NK-92 treated with Interleukin-12 subunit alpha and Interleukin-12 subunit beta, amount 100 ng/mL, for 24 hours (cell line): ENCODE measurements at regions not wholly inside any gene's neighbourhood (a gene's known extent, or its start where the extent isn't known, plus 50 kb on each side); places are given as distances from the start of the nearest gene placed in this dataset.

Experiments used
- DNase-seq: peaks from one replicate; lab custom pipeline; 2025; lab: John Stamatoyannopoulos, UW

DNA sequence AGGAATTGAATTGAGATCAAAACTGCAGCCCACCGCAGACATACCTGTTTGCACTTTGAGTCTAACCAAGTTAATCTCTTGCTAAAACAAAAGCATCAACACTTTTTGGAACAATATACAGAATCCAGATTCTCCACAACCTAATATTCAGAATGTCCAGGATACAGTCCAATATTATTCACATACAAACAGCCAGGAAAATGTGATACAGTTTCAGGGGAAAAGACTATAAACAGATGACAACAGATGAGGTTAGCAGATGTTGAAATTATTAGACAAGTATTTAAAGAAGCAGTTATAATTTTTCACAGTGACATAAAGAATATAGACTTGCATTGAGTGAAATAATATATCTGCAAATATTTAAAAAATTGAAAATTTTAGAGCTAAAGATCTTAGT is 678.1 kb upstream of the CXADR start:
- DNase-seq = no peak

DNA sequence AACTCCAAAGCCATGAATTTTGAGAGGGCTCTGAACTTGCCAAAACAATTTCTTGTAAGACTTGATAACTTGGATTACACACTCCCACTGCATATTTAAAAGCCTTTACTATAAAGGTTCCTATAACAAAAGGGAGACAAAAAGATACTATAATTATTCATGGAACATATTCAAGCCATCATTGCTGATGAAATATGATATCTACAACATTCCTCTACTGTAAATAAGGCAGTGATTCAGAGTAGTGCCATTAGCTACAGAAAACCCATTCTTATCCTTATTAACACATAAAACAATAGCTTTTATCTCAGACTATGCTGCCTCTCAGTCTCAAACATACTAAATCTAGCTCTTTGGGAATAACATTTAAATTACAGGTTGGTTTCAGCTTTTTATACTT is 675.5 kb upstream of the CXADR start:
- no peak for DNase-seq

GRCh38 chr21:16837721-16838120 is 675.1 kb upstream of the CXADR start:
- no peak for DNase-seq

DNA sequence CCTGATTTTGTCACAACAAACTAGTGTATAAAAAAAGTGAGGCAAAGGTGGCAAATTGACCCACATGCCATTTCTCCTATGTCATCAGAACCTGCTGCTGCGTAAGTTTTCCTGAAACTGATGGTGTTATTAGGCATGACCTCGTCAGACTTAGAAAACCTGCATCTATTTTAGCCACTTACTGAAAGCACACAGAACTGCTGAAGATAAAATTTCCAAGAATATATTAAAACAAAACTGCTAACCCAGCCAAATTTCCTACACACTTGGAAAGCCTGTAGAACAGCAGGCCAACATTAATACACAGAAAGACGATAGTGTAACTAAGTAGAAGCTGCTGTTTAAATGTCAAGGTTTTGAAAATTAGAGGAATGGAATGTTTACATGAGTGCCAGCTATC is 674.5 kb upstream of the CXADR start:
- no peak for DNase-seq

DNA sequence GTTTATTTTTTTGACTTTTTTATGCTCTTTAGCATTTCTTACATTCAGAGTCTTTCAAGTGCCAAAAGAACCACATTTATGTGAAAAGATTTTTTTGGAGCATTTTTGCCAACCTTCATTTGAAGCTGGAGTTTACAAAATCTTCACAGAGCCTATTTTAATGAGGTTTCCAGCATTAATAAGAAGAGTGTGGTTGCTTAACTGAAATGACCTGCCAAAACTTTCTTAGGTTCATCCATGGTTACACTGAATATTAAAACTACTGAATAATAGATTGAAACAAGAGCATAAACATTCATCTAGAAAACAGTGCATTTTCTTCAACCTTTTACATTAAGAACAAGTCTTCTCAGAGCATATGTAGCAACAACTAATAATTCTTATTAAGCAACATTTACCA is 672.3 kb upstream of the CXADR start:
- no peak for DNase-seq

GRCh38 chr21:16841975-16842695 is 670.7 kb upstream of the CXADR start:
- no peak for DNase-seq

- no peak for DNase-seq
These were observed 670.2 kb upstream of the CXADR start for GRCh38 chr21:16842696-16843035.

DNA sequence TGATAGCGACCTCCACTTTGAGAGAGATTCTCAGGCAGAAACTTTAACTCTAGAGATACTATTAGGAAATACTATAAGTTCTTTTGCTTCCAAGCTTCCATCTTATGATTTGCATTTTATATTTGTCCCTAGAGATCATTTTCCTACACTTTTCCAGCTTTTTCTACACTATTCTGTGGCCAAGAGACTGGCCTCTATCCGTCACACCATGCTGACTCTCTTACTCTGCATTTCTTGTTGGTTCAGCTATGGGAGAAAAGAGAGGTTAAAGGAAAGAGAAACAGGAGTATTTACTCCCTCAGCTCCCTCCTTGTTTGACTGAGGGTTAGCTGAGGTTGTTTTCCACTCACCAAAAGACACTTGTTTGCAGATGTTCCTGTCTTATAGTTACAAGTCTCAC is 665.6 kb upstream of the CXADR start:
- DNase-seq = no peak

DNA sequence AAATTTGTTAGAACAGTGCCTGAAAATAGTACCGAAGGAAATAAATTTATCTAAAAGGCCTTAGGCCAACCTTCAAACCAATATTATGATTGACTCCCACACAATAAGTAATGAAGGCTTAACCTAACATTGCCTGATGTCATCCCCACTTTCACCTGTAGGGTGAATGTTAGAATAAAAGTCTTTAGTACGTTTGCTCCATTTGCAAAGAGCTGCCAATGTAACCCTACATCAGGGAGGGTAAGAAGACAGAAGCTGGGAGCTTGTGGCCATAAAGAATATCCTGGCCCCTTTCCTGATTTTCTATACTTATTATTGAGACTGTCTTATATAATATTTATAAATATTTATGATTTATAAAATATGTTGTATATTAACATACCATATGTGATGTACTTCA is 661.8 kb upstream of the CXADR start:
- no peak for DNase-seq

DNA sequence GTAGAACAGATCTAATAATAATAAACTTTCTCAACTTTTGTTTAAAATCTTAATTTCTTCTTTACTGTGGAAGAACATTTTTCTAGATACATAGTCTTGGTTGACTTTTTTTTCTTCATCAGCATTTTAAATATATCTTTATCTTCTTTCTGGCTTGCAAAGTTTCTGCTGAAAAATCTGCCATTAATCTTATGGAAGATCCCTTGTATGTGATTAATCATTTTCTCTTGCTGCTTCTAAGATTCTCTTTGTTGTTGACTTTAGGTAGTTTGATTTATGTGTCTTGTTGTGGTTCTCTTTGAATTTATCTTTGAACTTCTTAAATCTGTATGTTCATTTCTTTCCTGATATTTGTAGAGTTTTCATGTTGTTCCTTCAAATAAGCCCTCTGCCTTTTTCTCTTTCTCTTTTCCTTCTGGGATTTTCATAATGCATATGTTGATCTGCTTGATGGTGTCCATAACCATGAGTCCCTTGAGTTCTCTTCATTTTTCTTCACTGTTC is 657.6 kb upstream of the CXADR start:
- DNase-seq = no peak

DNA sequence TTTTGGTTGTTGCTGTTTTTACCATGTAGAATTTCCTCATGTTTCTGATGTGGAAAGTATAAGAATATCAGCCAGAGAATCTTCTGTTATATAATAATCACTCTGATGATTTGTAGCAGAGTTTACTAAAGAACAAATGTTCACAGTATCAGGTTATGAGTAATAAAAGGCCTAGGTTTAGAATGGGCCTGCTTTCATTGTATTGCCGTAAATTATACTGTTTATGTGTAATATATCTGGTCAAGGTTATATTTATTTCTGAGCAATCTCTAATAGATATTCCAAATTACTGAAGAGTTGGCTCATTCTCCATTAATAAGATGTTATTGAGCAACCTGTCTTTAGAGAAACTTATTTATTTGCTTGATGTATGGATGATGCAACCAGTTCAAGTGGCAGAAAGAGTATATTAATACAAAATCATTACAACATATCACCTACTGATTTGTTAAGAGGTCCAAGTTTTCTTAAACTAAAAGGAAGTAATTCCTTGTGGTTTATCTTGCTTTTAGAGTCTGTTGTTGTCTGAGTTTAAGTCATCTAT is 649.4 kb upstream of the CXADR start:
- no peak for DNase-seq

GRCh38 chr21:16863908-16864307 is 648.9 kb upstream of the CXADR start:
- DNase-seq = no peak

DNA sequence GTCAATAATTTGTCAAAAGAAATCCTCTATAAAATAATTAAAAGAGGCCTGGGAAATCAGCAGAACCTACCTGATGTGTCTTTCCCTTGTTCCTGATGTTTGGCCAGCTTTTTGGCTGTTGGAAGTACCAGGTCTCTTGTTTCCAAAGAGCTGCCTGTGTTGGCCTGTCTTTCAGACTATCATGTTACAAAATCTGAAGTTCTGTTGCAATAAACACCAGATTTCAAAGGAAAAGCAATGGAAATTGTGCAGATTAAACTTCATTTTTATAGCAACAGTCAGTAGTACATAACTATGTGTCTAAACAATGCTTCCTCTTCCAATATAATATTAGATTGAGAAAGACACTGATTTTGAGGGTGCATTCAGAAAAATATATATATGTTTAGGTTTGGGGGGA is 647.2 kb upstream of the CXADR start:
- DNase-seq = no peak

DNA sequence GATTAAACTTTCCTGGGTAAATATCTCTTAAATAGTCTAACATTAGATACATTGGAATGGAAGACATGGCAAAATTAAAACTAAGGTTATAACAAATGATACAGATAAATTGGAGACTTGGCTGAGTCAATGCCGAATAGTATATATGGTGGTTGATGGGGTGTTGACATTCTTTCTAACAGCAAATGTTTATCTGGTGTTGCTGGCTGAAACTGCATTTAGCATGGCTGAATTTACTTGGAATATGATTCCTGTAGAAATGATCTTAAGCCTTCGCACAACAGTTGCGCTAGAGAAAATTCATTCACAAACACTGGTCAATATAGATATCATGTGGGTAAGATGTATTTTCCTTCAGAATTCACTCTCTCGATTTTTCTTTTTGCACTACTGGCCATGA is 646.0 kb upstream of the CXADR start:
- no peak for DNase-seq

DNA sequence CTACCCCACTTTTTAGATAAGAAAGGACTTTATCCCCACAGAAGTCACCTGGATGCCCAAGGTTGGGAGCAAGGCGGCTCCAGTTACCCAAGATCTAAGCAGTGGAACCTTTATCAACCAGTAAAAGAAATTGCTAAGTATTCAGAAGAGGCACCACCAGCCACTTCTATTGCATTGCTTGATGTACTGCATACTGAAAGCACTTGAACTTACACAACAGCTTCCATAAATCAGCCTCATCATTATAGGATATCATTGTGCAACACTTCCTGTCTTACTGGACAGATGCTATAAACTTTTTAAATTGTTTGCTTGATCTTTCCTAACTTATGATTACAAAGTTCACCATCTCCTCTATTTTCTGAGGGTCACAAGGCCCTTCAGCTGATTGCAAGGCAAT is 642.7 kb upstream of the CXADR start:
- DNase-seq = no peak

DNA sequence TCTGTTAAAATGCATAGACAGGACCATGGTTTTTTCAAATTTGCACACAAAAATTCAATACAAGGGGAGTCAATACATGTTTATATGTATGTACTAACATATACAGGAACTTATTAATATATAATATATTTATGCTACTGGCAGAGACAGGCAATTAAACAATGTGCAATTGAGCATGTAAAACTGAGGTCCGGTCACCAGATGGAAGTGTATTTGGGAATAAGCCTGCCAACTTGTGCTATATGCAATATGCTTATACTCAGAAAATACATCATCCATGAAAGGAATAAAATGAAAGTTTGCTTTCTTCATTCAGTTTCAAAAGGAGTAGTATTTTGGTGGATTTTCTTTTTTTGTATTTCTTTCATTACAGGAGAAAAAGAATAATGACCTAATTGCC is 640.2 kb upstream of the CXADR start:
- no peak for DNase-seq

DNA sequence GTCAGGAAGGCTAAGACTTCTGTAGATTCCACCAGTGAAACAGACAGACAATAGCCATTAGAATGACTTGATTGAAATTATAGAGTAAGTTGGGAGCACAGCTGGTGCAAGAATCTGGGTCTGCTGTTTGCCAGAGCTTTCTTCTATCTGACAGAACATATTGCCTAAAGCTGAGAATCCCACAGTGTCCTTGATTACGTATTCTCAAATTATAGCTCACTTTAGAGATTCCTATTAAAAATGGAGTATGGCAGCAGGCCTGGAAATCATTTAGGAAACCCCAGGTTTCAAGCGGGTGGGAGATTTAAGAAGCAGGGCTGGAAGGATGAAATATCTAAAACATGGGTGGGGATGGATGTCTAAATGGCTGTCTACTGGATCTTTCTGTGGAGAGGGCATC is 639.7 kb upstream of the CXADR start:
- no peak for DNase-seq

GRCh38 chr21:16873596-16873995 is 639.2 kb upstream of the CXADR start:
- no peak for DNase-seq

- no peak for DNase-seq
These were observed 633.4 kb upstream of the CXADR start for GRCh38 chr21:16879479-16879878.

GRCh38 chr21:16891821-16892220 is 621.0 kb upstream of the CXADR start:
- DNase-seq = no peak

DNA sequence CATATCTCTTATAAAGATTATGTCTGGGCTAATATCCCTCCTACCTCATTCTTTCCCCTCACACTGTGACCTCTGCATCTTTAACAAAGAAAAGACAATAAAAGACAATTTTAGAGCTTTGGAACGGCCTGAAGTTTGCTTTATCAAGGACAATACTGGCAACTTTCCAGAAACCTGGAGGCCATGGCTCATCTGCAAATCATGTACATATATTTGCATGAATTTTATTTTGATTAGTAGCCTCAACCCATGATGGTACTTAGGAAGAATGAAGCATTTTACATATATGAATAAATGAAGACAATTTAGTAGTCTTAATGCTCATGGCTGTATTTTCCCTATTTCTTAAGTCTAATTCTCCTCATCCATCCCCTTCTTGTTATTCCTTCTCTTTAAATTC is 612.2 kb upstream of the CXADR start:
- DNase-seq = no peak

GRCh38 chr21:16908077-16908476 is 604.8 kb upstream of the CXADR start:
- no peak for DNase-seq

DNA sequence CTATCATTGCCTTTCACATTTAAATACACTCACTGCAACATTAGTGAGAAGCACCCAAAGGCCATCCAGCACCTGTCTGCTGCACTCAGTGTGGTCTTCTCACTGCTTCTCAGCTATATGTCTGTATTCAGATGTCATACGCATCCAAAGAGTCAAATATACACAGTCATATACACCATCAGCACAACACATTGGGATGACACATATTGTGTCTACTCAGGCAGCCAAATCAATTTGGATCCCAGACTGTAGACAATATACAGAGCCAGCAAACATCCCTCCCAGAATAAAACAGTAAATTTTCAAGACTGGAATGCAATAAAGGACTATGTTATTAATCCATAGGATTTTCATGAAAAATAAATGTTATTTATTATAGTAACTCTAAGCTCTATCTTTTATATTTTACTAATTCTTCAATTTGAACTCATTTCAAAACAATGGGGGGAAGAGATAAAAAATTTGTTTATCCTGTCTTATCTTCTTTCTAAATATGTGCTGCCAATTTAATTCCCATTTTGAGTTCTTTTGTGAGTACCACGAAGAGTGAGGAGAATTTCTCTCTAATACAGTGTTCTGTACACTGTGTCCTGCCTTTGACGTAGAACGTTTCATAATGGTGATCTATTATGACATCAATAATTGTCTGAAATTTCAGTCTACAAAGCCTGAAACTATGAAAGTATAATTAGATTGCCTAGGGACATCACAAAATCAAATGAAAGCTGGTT is 602.2 kb upstream of the CXADR start:
- DNase-seq = no peak

DNA sequence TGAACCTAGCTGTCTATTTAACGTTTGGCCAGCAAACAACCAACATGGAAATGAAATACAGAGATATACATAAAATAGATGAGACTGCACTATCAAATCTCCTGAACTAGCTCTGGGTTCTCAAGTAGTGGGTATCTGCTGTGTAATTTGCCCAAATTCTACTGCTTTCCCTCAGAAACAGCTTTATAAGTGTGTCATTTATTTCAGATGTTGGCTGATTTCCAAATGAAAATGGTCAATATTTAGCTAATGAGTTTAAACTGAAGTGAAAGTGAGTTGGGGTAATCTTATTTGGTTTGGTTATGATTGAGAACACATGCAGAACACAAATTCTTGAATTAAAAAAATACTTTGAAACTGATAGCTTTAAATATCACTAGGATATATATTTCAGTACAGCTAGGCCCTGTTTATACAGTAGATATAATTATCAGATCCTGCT is 601.7 kb upstream of the CXADR start:
- DNase-seq = no peak
